Spleen (tissue), 11 donors: ENCODE measurements at regions not wholly inside any gene's neighbourhood (a gene's known extent, or its start where the extent isn't known, plus 50 kb on each side); places are given as distances from the start of the nearest gene placed in this dataset.

Experiments used
- DNase-seq: peaks from one replicate; pipeline ENCODE4 v3.0.0-alpha.2; 2020
- H3K27ac ChIP-seq, 8 donors: fragments of 200-600 bp; sonication (generic) in 7 of 8; 1 replicate in 4 of 8; 2 replicates in 4 of 8; pipeline versions ENCODE4 v1.5.0 to v1.8.0; 2016 to 2021; ENCODE audit warnings: inconsistent platforms in 4 of 8, mild to moderate bottlenecking in 4 of 8, moderate library complexity in 1 of 8
- H3K27me3 ChIP-seq, 7 donors: fragments of 200-600 bp; sonication (generic) in 6 of 7; replicated peaks in 1 of 7; 1 replicate in 4 of 7; 2 replicates in 3 of 7; pipeline versions ENCODE4 v1.5.0 to v1.8.0; 2016 to 2021; ENCODE audit warnings: inconsistent platforms in 3 of 7, mild to moderate bottlenecking in 1 of 7
- H3K36me3 ChIP-seq, 6 donors: fragments of 200-600 bp; sonication (generic) in 5 of 6; 1 replicate in 4 of 6; 2 replicates in 2 of 6; pipeline versions ENCODE4 v1.5.0 to v1.8.0; 2016 to 2021; ENCODE audit warnings: inconsistent platforms in 2 of 6
- H3K4me1 ChIP-seq, 6 donors: fragments of 200-600 bp; sonication (generic) in 5 of 6; 1 replicate in 3 of 6; 2 replicates in 3 of 6; pipeline versions ENCODE4 v1.5.0 to v1.8.0; 2016 to 2021; ENCODE audit warnings: inconsistent platforms in 3 of 6
- H3K4me3 ChIP-seq, 8 donors: fragments of 200-600 bp; sonication (generic) in 7 of 8; 1 replicate in 4 of 8; 2 replicates in 4 of 8; pipeline versions ENCODE4 v1.5.0 to v1.8.0; 2016 to 2021; ENCODE audit warnings: inconsistent platforms in 4 of 8, mild to moderate bottlenecking in 4 of 8, moderate library complexity in 2 of 8
- H3K9me3 ChIP-seq, 8 donors: fragments of 200-600 bp; sonication (generic) in 7 of 8; 1 replicate in 4 of 8; 2 replicates in 4 of 8; pipeline versions ENCODE4 v1.5.0 to v1.8.0; 2016 to 2021; ENCODE audit warnings: inconsistent platforms in 4 of 8
- CTCF ChIP-seq, 11 experiments: fragments of 200-600 bp in 7 of 11; fragments of 450-650 bp in 4 of 11; sonication (generic) in 4 of 11; IDR thresholded peaks in 8 of 11; conservative IDR thresholded peaks in 3 of 11; 1 replicate in 7 of 11; 2 replicates in 4 of 11; pipeline versions ENCODE4 v1.4.0 to v1.8.0; 2016 to 2021; ENCODE audit warnings: antibody characterized with exemption in 11 of 11, inconsistent platforms in 4 of 11, mild to moderate bottlenecking in 1 of 11
- POLR2A ChIP-seq, 3 donors: fragments of 450-650 bp; IDR thresholded peaks; one replicate each; pipeline ENCODE4 v1.5.1; 2017; ENCODE audit warnings: antibody characterized with exemption in 3 of 3, mild to moderate bottlenecking in 1 of 3
- POLR2AphosphoS5 ChIP-seq, 3 donors: sonication (generic); formaldehyde crosslinking; IDR thresholded peaks; one replicate each; pipeline ENCODE4 v1.5.1; 2017; ENCODE audit warnings: antibody characterized with exemption in 3 of 3
- WGBS, 5 donors: extraction: QIAGEN DNeasy Blood & Tissue Kit in 3 of 5; methylation state at CpG; one replicate each; pipeline versions ENCODE4 v1.1.5 to v1.1.7; 2013 to 2018; 5-methylcytosine and 5-hydroxymethylcytosine counted together
- intact Hi-C: fragments of 100-400 bp; cut with DNase I; formaldehyde crosslinking; loops from one replicate; pipeline ENCODE4 v1.15.0; 2023; ENCODE audit warnings: low total_unique reads
- donor health status: healthy with polysubstance abuse.
- donor health status: DM: no; HTN: no; CAD: no; lungs with moderate emphysema.
- donor health status: DM: no; HTN: no; CAD: no.
- donor health status: Bipolar disorder and iron deficiency.
- donor health status: healthy.
- donor health status: DM: no; HTN: no; CAD: no.
- donor health status: DM: yes; HTN: yes; CAD: no.

- DNase-seq, result no peak
- WGBS, 5 donors, result 87 to 97% (median 87%) methylated on average over 3 of the region's 3 CpGs
- Histone ChIP-seq H3K9me3 (peaks cover 0 to 4% (median 0%) of the 10 kb centered on the region in 8 donors), H3K4me3 (no peak overlapping the region), H3K27me3 (no peaks in the 10 kb centered on the region), H3K36me3 (no peaks in the 10 kb centered on the region), H3K4me1 (no peaks in the 10 kb centered on the region), H3K27ac (no peak overlapping the region)
- TF ChIP-seq POLR2A (IDR thresholded peaks at IDR 0.05), result no peak
- no peak for TF ChIP-seq CTCF (IDR thresholded peaks at IDR 0.05 in 8 of 11, conservative IDR thresholded peaks at IDR 0.05 in 3 of 11)
- TF ChIP-seq POLR2AphosphoS5 (IDR thresholded peaks at IDR 0.05), result no peak
- intact Hi-C loops, result no loop called here
Observed at GRCh38 chr2:107285621-107286299, 399.8 kb upstream of the ST6GAL2 start.

GRCh38 chr2:107290041-107290440 is 404.1 kb upstream of the ST6GAL2 start:
- no peak for DNase-seq
- H3K4me1 ChIP-seq, result no peaks in the 10 kb centered on the region
- 66 to 80% (median 71%) methylated on average over 3 of the region's 3 CpGs for WGBS, 5 donors
- TF ChIP-seq POLR2A (IDR thresholded peaks at IDR 0.05) (no peak), CTCF (IDR thresholded peaks at IDR 0.05 in 8 of 11, conservative IDR thresholded peaks at IDR 0.05 in 3 of 11) (no peak), POLR2AphosphoS5 (IDR thresholded peaks at IDR 0.05) (no peak)
- intact Hi-C loops, result no loop called here
- H3K9me3 ChIP-seq, result peaks cover 0 to 9% (median 0%) of the 10 kb centered on the region in 8 donors
- no peaks in the 10 kb centered on the region for H3K27me3 ChIP-seq
- no peak overlapping the region for H3K27ac ChIP-seq
- no peak overlapping the region for H3K4me3 ChIP-seq
- H3K36me3 ChIP-seq, result no peaks in the 10 kb centered on the region

- TF ChIP-seq POLR2AphosphoS5 (IDR thresholded peaks at IDR 0.05) (no peak), POLR2A (IDR thresholded peaks at IDR 0.05) (no peak), CTCF (IDR thresholded peaks at IDR 0.05 in 8 of 11, conservative IDR thresholded peaks at IDR 0.05 in 3 of 11) (no peak)
- H3K27me3 ChIP-seq, result no peaks in the 10 kb centered on the region
Observed at GRCh38 chr2:107303964-107304363, 418.0 kb upstream of the ST6GAL2 start.

GRCh38 chr2:107305966-107306365 is 420.0 kb upstream of the ST6GAL2 start:
- intact Hi-C loops, result no loop called here
- Histone ChIP-seq H3K27me3 (no peaks in the 10 kb centered on the region), H3K9me3 (peaks cover 0 to 3% (median 0%) of the 10 kb centered on the region in 8 donors), H3K4me3 (no peak overlapping the region), H3K27ac (no peak overlapping the region), H3K4me1 (no peaks in the 10 kb centered on the region), H3K36me3 (no peaks in the 10 kb centered on the region)
- TF ChIP-seq POLR2A (IDR thresholded peaks at IDR 0.05) (no peak), POLR2AphosphoS5 (IDR thresholded peaks at IDR 0.05) (no peak), CTCF (IDR thresholded peaks at IDR 0.05 in 8 of 11, conservative IDR thresholded peaks at IDR 0.05 in 3 of 11) (no peak)
- WGBS, 5 donors, result 69 to 76% (median 75%) methylated on average over 4 of the region's 4 CpGs
- no peak for DNase-seq

More at GRCh38 chr2:107303964-107304363, 418.0 kb upstream of the ST6GAL2 start:
- no peak for DNase-seq
- Histone ChIP-seq H3K36me3 (no peaks in the 10 kb centered on the region), H3K27ac (no peak overlapping the region), H3K4me1 (no peaks in the 10 kb centered on the region), H3K9me3 (peaks cover 0 to 11% (median 0%) of the 10 kb centered on the region in 8 donors), H3K4me3 (no peak overlapping the region)
- WGBS, 5 donors, result 17 to 31% (median 19%) methylated on average over 2 of the region's 2 CpGs
- intact Hi-C loops, result no loop called here
